22Rv1 (cell line): ENCODE measurements at regions not wholly inside any gene's neighbourhood (a gene's known extent, or its start where the extent isn't known, plus 50 kb on each side); places are given as distances from the start of the nearest gene placed in this dataset.

Experiments
- ZFX ChIP-seq: fragments of 450-650 bp; IDR thresholded peaks from 2 replicates; pipeline ENCODE4 v1.6.1; 2017; ENCODE audit warnings: antibody characterized with exemption, borderline replicate concordance
- TF ChIP-seq, protein P1 (sequence below): fragments of 450-650 bp; IDR thresholded peaks from 2 replicates; pipeline ENCODE4 v1.5.1; 2017; ENCODE audit warnings: mild to moderate bottlenecking

- TF ChIP-seq, protein P1, sequence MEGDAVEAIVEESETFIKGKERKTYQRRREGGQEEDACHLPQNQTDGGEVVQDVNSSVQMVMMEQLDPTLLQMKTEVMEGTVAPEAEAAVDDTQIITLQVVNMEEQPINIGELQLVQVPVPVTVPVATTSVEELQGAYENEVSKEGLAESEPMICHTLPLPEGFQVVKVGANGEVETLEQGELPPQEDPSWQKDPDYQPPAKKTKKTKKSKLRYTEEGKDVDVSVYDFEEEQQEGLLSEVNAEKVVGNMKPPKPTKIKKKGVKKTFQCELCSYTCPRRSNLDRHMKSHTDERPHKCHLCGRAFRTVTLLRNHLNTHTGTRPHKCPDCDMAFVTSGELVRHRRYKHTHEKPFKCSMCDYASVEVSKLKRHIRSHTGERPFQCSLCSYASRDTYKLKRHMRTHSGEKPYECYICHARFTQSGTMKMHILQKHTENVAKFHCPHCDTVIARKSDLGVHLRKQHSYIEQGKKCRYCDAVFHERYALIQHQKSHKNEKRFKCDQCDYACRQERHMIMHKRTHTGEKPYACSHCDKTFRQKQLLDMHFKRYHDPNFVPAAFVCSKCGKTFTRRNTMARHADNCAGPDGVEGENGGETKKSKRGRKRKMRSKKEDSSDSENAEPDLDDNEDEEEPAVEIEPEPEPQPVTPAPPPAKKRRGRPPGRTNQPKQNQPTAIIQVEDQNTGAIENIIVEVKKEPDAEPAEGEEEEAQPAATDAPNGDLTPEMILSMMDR = no peak
- no peak for TF ChIP-seq ZFX
Measured at GRCh38 chrX:828411-828959, 197.9 kb downstream of the SHOX start.
